Activated CD4-positive, alpha-beta memory T cell treated with anti-CD3 and anti-CD28 coated beads for 36 hours (primary cell): ENCODE measurements at regions not wholly inside any gene's neighbourhood (a gene's known extent, or its start where the extent isn't known, plus 50 kb on each side); places are given as distances from the start of the nearest gene placed in this dataset.
"Not testable (repeated sequence)": the region's sequence is repeated elsewhere in the genome, so short reads cannot be mapped to it uniquely, and the experiment has no call there.

Experiments
- CTCF ChIA-PET: fragments of 350-600 bp; sonication (Branson Sonifier 250); formaldehyde crosslinking; loops from one replicate; lab custom pipeline; 2021; ENCODE audit warnings: antibody characterized with exemption, inconsistent platforms; lab: Charles Lee
- POLR2A ChIA-PET: fragments of 350-600 bp; sonication (Branson Sonifier 250); formaldehyde crosslinking; loops from one replicate; lab custom pipeline; 2021; ENCODE audit warnings: antibody characterized with exemption; lab: Charles Lee
- DNase-seq: peaks from one replicate; pipeline ENCODE4 v3.0.0-alpha.2; 2020
- H3K27ac Mint-ChIP-seq: one replicate; pipeline ENCODE4 v1.8.0; 2021; ENCODE audit warnings: mixed read lengths
- H3K27me3 Mint-ChIP-seq: one replicate; pipeline ENCODE4 v1.8.0; 2021; ENCODE audit warnings: mixed read lengths
- H3K36me3 Mint-ChIP-seq: one replicate; pipeline ENCODE4 v1.8.0; 2021; ENCODE audit warnings: mixed read lengths
- H3K4me1 Mint-ChIP-seq: one replicate; pipeline ENCODE4 v1.8.0; 2021; ENCODE audit warnings: low read depth, mixed read lengths
- H3K4me3 Mint-ChIP-seq: one replicate; pipeline ENCODE4 v1.8.0; 2021; ENCODE audit warnings: mild to moderate bottlenecking, mixed read lengths
- H3K9me3 Mint-ChIP-seq: one replicate; pipeline ENCODE4 v1.8.0; 2021; ENCODE audit warnings: mixed read lengths
- intact Hi-C: fragments of 100-400 bp; cut with micrococcal nuclease; formaldehyde crosslinking; loops from one replicate; pipeline ENCODE4 v1.15.1; 2023

- H3K27ac Mint-ChIP-seq, result no peak overlapping the region
- intact Hi-C loops, result no loop called here
- no peaks in the 10 kb centered on the region for H3K27me3 Mint-ChIP-seq
- H3K4me1 Mint-ChIP-seq, result no peaks in the 10 kb centered on the region
- POLR2A ChIA-PET, result no interaction called here
- H3K9me3 Mint-ChIP-seq, result no peaks in the 10 kb centered on the region
- CTCF ChIA-PET, result no interaction called here
- no peak for DNase-seq
- no peaks in the 10 kb centered on the region for H3K36me3 Mint-ChIP-seq
- H3K4me3 Mint-ChIP-seq, result no peak overlapping the region
Observed at GRCh38 chrX:113289503-113289902, 448.9 kb upstream of the AMOT start.

DNA sequence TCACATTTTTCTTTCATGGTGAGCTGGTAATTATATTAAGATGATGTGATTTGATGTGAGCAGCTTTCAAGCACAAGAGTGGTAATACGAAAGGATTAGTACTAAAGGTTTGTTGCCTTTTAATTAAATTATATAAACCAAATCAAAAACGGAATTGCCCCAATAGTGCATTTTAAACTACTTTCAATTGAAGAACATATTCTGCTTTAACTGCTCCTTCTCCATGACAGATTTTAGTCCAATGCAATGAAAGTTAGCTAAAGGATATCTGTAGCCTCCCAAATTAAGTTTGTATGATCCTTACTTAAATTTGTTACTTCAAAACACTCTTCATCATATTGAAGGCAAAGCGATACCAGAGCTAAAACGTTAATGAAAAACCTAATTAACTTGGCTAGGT lies 447.1 kb upstream of the AMOT start:
- CTCF ChIA-PET, result no interaction called here
- Mint-ChIP-seq H3K4me3 (no peak overlapping the region), H3K27ac (no peak overlapping the region), H3K36me3 (no peaks in the 10 kb centered on the region), H3K27me3 (no peaks in the 10 kb centered on the region), H3K4me1 (no peaks in the 10 kb centered on the region), H3K9me3 (no peaks in the 10 kb centered on the region)
- POLR2A ChIA-PET, result no interaction called here
- intact Hi-C loops, result no loop called here
- no peak for DNase-seq

- no peak overlapping the region for H3K27ac Mint-ChIP-seq
- POLR2A ChIA-PET, result no interaction called here
- intact Hi-C loops, result no loop called here
Observed at GRCh38 chrX:113275804-113276203, 435.2 kb upstream of the AMOT start.

DNA sequence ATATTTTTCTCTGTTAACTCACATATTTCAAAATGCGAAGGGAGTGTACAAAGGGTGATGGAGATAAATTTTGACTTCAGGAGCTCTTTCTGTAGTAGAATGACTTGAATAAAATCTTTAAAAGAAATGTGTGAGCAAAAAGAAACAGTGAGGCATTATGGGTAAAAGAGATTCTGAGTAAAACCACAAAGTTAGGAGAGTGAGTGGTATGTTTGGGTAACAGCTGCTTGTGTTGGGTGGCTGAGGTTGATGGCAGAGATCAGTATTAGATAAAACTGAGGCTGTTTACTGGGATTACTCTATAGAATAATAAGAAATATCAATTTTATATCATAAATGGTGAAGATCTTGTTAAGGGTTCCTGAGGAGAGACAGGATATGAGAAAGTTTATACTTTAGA lies 434.2 kb upstream of the AMOT start:
- H3K27me3 Mint-ChIP-seq, result no peaks in the 10 kb centered on the region
- no peak for DNase-seq
- ChIA-PET CTCF (no interaction called here), POLR2A (no interaction called here)
- H3K4me3 Mint-ChIP-seq, result no peak overlapping the region
- H3K4me1 Mint-ChIP-seq, result no peaks in the 10 kb centered on the region
- intact Hi-C loops, result no loop called here
- H3K9me3 Mint-ChIP-seq, result no peaks in the 10 kb centered on the region
- H3K27ac Mint-ChIP-seq, result no peak overlapping the region
- no peaks in the 10 kb centered on the region for H3K36me3 Mint-ChIP-seq

More at GRCh38 chrX:113275804-113276203, 435.2 kb upstream of the AMOT start:
- Mint-ChIP-seq H3K36me3 (no peaks in the 10 kb centered on the region), H3K4me3 (no peak overlapping the region), H3K9me3 (no peaks in the 10 kb centered on the region), H3K4me1 (no peaks in the 10 kb centered on the region), H3K27me3 (no peaks in the 10 kb centered on the region)
- CTCF ChIA-PET, result no interaction called here
- no peak for DNase-seq

GRCh38 chrX:113274345-113274744 lies 433.7 kb upstream of the AMOT start:
- Mint-ChIP-seq H3K4me3 (no peak overlapping the region), H3K27ac (no peak overlapping the region), H3K9me3 (no peaks in the 10 kb centered on the region), H3K27me3 (no peaks in the 10 kb centered on the region), H3K36me3 (no peaks in the 10 kb centered on the region), H3K4me1 (no peaks in the 10 kb centered on the region)
- ChIA-PET CTCF (no interaction called here), POLR2A (no interaction called here)
- intact Hi-C loops, result no loop called here
- DNase-seq, result no peak

DNA sequence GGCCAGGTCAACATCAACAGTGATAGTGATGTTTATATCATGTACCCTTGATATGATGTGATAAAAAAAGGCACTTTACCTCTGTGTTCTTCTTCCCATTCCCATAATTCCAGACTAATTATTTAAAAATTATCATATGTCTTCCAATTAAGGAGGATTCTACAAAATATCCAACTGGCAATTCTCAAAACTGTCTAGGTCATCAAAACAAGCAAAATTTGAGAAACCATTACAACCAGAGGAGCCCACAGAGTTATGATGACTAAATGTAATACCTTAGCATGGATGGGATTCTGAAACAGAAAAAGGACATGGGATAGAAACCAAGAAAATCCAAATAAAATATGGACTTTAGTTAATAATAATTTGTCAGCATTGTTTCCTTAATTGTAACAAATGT lies 428.6 kb upstream of the AMOT start:
- H3K27me3 Mint-ChIP-seq, result no peaks in the 10 kb centered on the region

DNA sequence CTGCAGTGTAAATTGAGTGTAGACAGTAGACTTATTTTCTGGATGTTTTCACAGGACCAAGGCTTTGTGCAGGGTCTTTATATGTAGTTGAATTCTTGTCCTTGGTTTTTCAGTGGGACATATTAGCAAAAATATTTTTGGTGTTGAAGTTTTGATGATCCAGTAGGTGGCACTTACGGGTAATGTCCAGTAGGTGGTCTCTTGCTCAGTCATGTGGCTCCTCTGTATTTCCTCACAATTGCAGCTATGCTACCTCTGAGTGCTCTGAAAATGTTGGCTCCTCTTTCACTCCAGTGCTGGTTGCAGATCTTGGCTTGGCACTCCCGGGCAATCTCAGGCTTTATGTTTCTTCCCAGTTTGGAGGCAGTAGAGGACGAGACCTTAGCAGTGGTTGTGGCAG lies 419.8 kb upstream of the AMOT start:
- no peak for DNase-seq
- H3K36me3 Mint-ChIP-seq, result no peaks in the 10 kb centered on the region
- no peak overlapping the region for H3K4me3 Mint-ChIP-seq
- CTCF ChIA-PET, result no interaction called here
- H3K27ac Mint-ChIP-seq, result no peak overlapping the region
- POLR2A ChIA-PET, result no interaction called here
- no peaks in the 10 kb centered on the region for H3K27me3 Mint-ChIP-seq
- no peaks in the 10 kb centered on the region for H3K4me1 Mint-ChIP-seq
- peaks cover 3% of the 10 kb centered on the region for H3K9me3 Mint-ChIP-seq
- intact Hi-C loops, result no loop called here

More for the DNA sequence above, 428.6 kb upstream of the AMOT start:
- Mint-ChIP-seq H3K9me3 (peaks cover 2% of the 10 kb centered on the region), H3K36me3 (no peaks in the 10 kb centered on the region), H3K27ac (no peak overlapping the region), H3K4me1 (no peaks in the 10 kb centered on the region), H3K4me3 (no peak overlapping the region)
- ChIA-PET POLR2A (no interaction called here), CTCF (no interaction called here)
- intact Hi-C loops, result no loop called here
- DNase-seq, result no peak

- POLR2A ChIA-PET, result no interaction called here
- Mint-ChIP-seq H3K4me1 (no peaks in the 10 kb centered on the region), H3K36me3 (no peaks in the 10 kb centered on the region), H3K27me3 (no peaks in the 10 kb centered on the region), H3K27ac (no peak overlapping the region), H3K4me3 (no peak overlapping the region), H3K9me3 (no peaks in the 10 kb centered on the region)
- DNase-seq, result no peak
- CTCF ChIA-PET, result no interaction called here
- intact Hi-C loops, result no loop called here
Observed at GRCh38 chrX:113222305-113222704, 381.7 kb upstream of the AMOT start.

- H3K9me3 Mint-ChIP-seq, result no peaks in the 10 kb centered on the region
- no peaks in the 10 kb centered on the region for H3K4me1 Mint-ChIP-seq
- H3K27me3 Mint-ChIP-seq, result no peaks in the 10 kb centered on the region
- ChIA-PET POLR2A (no interaction called here), CTCF (no interaction called here)
- no peak overlapping the region for H3K4me3 Mint-ChIP-seq
- no peak for DNase-seq
- H3K36me3 Mint-ChIP-seq, result no peaks in the 10 kb centered on the region
- H3K27ac Mint-ChIP-seq, result no peak overlapping the region
- intact Hi-C loops, result no loop called here
Observed at GRCh38 chrX:113212052-113212451, 371.4 kb upstream of the AMOT start.

- intact Hi-C loops, result no loop called here
- DNase-seq, result no peak
- ChIA-PET POLR2A (no interaction called here), CTCF (no interaction called here)
- H3K4me3 Mint-ChIP-seq, result no peak overlapping the region
- no peaks in the 10 kb centered on the region for H3K36me3 Mint-ChIP-seq
- no peaks in the 10 kb centered on the region for H3K27me3 Mint-ChIP-seq
- no peak overlapping the region for H3K27ac Mint-ChIP-seq
- H3K4me1 Mint-ChIP-seq, result no peaks in the 10 kb centered on the region
- H3K9me3 Mint-ChIP-seq, result peaks cover 15% of the 10 kb centered on the region
Observed at GRCh38 chrX:113202601-113203000, 362.0 kb upstream of the AMOT start.

- Mint-ChIP-seq H3K36me3 (no peaks in the 10 kb centered on the region), H3K9me3 (peaks cover 8% of the 10 kb centered on the region), H3K27me3 (no peaks in the 10 kb centered on the region), H3K4me1 (no peaks in the 10 kb centered on the region), H3K4me3 (no peak overlapping the region), H3K27ac (no peak overlapping the region)
- CTCF ChIA-PET, result no interaction called here
- POLR2A ChIA-PET, result no interaction called here
- intact Hi-C loops, result no loop called here
- no peak for DNase-seq
Observed at GRCh38 chrX:113195949-113196348, 355.3 kb upstream of the AMOT start.

- Mint-ChIP-seq H3K27ac (no peak overlapping the region), H3K4me3 (no peak overlapping the region), H3K9me3 (peaks cover 2% of the 10 kb centered on the region), H3K27me3 (no peaks in the 10 kb centered on the region), H3K4me1 (no peaks in the 10 kb centered on the region), H3K36me3 (no peaks in the 10 kb centered on the region)
- intact Hi-C loops, result no loop called here
- CTCF ChIA-PET, result no interaction called here
- DNase-seq, result no peak
- POLR2A ChIA-PET, result no interaction called here
Observed at GRCh38 chrX:113192418-113192817, 351.8 kb upstream of the AMOT start.

DNA sequence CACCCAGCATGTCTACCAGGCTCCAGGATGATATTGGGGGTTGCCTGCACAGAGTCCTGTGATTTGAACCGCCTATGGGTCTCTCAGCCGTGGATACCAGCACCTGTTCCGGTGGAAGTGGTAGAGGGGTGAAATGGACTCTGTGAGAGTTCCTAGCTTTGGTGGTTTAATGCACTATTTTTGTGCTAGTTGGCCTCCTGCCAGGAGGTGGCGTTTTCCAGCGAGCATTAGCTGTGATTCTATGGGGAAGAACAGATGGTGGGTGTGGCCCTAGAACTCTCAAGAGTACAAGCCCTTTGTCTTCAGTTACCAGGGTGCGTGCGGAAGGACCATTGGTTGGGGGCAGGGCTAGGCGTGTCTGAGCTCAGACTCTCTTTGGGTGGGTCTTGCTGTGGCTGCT lies 316.9 kb upstream of the AMOT start:
- H3K9me3 Mint-ChIP-seq, result peaks cover 12% of the 10 kb centered on the region
- no peaks in the 10 kb centered on the region for H3K4me1 Mint-ChIP-seq
- no peak overlapping the region for H3K4me3 Mint-ChIP-seq
- ChIA-PET CTCF (no interaction called here), POLR2A (no interaction called here)
- H3K36me3 Mint-ChIP-seq, result no peaks in the 10 kb centered on the region
- no peak overlapping the region for H3K27ac Mint-ChIP-seq
- no peaks in the 10 kb centered on the region for H3K27me3 Mint-ChIP-seq
- DNase-seq, result no peak
- intact Hi-C loops, result no loop called here

- H3K4me1 Mint-ChIP-seq, DNase-seq, H3K27me3 Mint-ChIP-seq, H3K36me3 Mint-ChIP-seq, H3K9me3 Mint-ChIP-seq, H3K27ac Mint-ChIP-seq, POLR2A ChIA-PET, CTCF ChIA-PET, H3K4me3 Mint-ChIP-seq, intact Hi-C loops: not testable (repeated sequence)
Observed at GRCh38 chrX:113154315-113154714, 313.7 kb upstream of the AMOT start.
